HUDEP-2 (cell line): ENCODE measurements at regions not wholly inside any gene's neighbourhood (a gene's known extent, or its start where the extent isn't known, plus 50 kb on each side); places are given as distances from the start of the nearest gene placed in this dataset.

Experiments used
- DNase-seq, 76 experiments: peaks; one replicate each; lab custom pipeline; 2025; ENCODE audit not compliant: unreplicated experiment in 76 of 76; lab: John Stamatoyannopoulos, UW

DNA sequence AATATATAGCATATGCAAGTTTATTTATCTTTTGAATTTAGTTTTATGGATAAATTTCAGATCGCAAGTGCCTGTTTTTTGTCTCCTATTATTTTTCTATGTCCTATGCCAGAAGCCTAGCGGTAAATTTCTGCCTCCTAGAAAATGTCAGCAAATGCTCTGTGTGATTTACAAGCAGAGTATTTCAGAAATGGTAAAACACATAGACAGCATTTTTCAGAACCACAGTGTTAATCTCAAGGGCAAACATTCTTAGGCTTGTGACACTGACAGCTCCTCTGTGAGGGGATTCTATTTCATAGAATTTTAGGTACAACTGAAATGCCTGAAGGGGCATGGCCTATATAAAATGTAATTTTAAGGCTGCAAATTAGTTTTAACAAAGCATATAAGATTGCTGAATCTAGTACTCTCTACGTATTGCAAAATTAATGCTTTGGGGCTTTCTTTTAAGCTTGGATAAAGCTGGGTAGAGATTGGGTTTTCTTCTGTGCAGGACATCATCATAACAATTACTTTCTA, 89.9 kb upstream of the PTCHD4 start:
- no peak for DNase-seq

DNA sequence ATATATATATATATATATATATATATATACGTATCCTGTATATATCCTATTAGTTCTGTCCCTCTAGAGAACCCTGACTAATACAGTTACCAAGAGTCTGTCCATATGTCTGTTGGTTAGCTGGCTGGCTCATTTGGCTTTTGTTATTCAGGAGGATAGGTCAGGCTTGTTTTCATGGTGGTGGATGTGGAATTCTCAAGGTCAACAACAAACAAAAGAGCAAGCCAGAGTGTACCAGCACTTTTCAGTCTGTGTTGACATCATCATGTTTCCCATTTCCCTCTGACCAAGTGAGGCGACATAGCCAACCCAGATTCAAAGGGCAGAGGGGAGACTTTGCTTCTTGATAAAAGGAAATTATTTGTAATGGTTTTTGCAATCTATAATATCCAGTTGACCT, 88.5 kb upstream of the PTCHD4 start:
- no peak for DNase-seq

DNA sequence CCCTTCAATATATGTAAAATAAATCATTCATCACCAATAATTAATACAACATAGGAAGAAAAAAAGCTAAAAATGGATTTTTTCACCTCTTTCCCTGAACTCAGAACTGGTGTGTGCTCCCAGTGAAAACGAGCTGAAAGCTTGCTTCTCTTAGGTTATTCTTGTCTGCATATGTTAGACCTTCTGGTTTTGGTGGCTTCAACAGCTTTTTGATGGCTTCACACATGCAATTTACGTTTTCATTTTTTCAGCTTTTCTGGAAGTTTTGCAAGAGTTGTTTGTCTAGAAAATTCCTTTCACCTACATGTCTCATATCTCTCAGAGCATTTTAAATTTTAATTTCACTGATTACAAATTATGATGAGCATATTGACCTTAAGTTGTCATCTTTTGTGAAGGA, 86.9 kb upstream of the PTCHD4 start:
- DNase-seq = no peak

DNA sequence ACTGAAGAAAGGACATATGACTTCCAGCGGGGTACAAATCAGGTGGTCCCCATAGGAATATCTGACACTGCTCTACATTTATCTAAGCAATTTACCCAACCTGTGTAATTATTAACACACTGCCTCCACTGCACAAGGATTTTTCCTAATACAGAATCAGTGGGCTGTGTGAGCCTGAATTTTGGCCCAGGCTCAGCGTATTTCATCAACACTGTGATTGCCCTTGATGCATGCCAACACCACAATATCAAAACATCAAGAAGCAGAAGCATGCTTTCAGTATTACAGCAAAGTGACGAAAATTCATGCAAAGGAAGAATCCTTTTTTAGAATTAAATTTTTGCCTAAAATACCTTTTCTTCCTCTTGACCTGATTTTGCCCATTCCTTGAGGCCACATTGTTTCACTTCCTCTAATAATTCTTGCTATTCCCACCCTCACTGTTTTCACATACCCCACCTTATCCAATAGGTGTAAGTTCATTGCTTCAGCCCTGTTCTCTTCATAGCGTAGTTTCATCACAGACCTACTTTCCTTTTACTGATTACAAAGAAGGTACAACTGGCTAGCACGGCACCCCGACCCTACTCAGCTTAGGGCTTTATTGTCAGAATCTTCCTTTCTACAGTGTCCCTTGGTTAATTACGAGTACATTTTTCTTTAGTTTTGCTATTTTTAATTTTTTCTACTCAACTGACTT, 83.7 kb upstream of the PTCHD4 start:
- no peak for DNase-seq

DNA sequence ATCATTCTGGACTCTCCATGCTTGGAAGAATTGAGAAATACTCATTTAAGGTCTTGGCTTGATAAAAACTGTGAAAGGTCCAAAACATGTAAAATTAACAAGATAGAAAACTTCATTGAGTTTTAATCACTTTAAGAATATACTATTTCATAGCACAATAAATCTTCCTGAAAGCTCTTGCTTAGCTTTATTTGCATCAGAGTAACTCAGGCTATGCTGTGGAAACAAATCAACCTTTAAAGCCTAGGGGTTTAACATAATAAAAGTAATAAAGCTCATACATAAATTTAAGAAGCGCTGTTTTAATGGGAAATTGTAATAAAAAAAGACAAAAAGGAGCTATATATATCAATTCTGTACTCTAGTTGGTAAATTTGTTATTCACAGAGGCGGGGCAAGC, 77.2 kb upstream of the PTCHD4 start:
- DNase-seq = no peak

DNA sequence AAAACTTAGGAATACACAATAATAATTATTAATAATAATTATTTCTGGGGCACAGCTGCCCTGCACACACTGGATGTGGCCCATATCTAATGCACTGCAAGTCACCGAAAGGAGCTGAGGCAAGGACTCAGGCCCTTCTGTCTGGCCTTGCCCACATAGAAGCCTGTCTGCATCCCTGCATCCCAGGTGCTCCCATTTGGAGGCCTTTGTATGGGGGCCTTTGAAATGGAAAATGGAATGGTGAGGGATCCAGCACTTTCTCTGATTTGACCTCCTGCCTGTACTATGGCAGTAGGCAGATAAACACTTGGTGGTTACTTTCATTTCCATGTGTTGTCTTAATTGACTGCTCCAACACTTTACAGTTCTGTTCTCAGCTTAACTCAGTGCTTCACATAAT, 75.7 kb upstream of the PTCHD4 start:
- DNase-seq = no peak

DNA sequence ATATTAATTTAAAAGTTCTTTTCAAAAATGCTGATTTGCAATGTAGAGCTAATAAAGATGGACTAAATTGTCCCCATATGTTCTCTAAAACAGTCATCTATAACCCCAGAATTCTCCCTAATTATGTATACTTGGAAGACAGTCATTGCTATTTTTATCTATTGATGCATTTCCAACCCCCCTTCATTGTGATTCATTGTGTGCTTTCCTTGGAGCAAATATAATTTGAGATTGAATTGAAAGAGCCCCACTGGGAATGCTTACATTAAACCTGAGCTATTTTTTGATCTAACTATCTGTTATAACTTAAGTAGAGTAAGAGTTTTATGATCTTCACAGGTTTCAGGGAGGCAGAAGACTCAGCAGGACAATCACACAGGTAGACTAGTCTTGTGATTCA, 73.7 kb upstream of the PTCHD4 start:
- no peak for DNase-seq

DNA sequence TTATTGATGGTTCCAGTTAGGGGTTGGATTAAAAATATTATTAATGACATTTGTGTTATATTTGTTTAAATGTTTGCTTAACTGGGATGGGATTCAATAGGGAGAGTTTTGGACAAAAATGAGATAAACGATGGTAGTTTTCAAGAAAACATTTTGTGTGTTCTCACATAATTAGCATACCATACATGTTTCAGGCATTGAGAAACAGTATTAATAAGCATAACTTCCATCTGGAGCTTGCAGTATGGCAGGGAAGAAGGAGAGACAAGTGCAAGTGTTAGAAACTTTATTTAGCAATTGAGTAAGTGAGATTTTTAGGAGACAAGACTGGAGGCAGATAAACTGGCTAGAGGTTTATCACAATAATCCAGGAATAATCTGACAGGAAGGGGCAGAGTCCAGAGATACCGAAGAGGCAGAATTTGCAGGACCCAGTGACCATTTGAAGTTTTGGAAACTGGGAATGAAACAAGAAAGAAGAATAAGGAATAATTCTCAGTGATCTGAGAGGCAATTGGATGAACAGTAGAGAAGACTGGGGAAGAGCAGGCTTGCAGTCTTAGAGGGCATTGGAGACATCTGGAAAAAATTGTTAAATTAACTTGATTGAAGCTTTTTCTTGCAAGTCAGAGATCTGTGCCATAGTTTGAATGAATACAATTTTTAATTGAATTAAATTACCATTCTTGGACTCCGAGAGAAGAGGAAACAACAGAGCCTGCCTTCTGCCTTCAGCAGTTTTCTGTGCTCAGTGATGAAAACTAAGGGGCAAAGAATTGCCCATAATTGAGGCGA, 73.0 kb upstream of the PTCHD4 start:
- no peak for DNase-seq

DNA sequence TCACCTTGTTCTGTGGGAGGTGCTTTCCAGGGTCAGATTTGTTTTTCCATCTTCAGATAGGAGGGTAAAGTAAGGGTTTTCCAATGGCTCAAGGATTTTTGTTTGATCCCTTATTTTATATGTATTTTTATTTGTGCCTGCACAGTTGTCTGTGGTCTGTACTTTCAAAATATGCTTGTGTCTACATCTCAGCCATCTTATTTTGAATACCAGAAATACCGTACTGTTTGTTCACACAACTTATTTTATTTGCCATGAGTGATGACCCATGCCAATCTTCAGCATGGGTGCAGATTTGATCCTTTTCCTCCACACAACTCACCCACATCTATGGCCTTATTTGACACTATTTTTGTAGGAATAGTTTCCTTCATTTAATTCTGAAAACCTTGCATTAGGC, 72.2 kb upstream of the PTCHD4 start:
- DNase-seq = no peak

DNA sequence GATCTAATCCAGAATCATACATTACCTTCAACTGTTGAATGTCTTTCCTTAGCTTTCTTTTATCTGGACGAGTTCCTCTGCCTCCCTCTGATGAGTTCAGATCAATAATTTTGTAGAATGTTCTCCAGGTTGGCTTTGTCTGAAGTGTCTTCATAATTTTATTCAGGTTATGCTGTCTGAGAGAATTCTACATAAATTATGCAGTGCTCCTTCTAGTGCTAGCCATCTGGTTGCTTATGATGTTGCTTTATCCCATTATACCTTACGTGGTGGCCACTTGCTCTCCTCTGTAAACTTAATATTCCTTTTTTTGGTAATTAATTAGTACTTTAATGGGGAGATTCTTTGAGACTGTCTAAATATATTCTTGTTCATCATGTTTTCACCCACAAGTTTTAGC, 67.7 kb upstream of the PTCHD4 start:
- DNase-seq = no peak

DNA sequence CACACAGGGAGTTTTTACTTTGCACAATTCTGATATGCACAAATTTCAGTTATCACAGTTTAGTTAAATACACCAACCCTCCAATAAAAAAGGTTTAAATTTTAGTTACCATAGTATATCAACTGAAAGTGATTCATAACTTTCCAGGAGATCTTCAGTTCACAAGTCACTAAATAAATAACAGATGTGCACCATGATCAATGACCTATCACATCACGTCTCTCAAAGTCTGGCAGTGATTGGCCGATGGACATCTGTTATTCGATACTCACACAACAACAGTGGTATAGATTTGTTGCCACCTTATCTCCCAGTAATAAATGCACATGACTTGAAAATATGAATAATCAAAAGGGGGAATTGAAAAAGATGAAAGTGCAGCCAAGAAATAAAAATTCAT, 66.8 kb upstream of the PTCHD4 start:
- no peak for DNase-seq

DNA sequence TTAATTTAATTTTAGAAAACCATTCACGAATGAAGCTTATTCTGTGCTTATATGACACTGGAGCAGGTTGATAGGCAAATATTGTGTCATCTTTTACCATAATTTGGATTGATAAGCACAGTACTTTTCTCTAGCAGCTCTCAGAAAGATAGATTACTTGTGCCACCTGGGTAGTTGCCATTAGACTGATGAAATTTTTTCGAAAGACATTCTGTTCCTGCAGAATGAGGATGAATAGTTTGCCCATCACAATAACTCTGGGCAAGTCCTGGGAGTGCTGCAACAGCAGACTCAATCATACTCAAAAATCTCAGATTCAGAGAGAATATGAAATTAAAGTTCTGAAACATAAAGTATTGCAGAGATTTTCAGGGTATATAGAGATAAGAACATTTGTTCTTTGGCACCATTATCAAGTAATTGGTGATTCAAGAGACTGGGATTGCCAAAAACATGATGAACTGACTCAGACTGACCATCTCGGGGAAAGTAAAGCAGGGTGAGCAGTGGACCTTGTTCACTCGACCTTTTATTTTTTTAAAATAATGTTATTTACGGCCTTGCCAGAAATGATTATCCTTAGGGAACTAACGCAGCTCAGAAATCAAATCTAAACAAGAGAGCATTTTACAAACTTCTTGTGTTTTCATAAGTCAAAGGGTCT, 65.8 kb upstream of the PTCHD4 start:
- DNase-seq = no peak

DNA sequence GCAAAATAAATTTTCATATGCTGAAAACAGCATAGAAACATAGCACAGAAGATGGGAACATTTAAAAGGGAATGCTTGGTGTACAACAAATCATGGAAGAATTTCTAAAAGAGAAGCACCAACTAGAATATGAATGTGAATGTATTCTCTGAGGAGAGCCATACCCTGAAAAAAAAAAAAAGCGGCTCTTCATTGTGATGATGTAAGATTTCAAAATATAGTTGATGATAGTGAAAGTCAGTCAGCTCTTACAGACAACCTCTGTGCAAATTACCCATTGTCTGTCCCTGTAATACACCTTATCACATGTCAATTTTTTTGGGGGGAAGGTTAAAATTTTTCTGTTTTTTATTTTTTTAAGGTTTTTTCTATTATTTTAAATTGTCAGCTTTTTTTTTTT, 58.6 kb upstream of the PTCHD4 start:
- no peak for DNase-seq
